Prostate gland (tissue), 2 donors: ENCODE measurements at regions not wholly inside any gene's neighbourhood (a gene's known extent, or its start where the extent isn't known, plus 50 kb on each side); places are given as distances from the start of the nearest gene placed in this dataset.

Experiments used
- POLR2A ChIP-seq: fragments of 450-650 bp; IDR thresholded peaks from one replicate; pipeline ENCODE4 v1.6.1; 2016; ENCODE audit warnings: antibody characterized with exemption, mild to moderate bottlenecking
- POLR2AphosphoS5 ChIP-seq: sonication (generic); formaldehyde crosslinking; IDR thresholded peaks from one replicate; pipeline ENCODE4 v1.6.1; 2017; ENCODE audit warnings: antibody characterized with exemption
- TF ChIP-seq, protein P1 (sequence below), 4 experiments: fragments of 200-600 bp in 2 of 4; fragments of 450-650 bp in 2 of 4; sonication (generic) in 2 of 4; IDR thresholded peaks; 1 replicate in 3 of 4; 2 replicates in 1 of 4; pipeline ENCODE4 v1.5.1; 2016 to 2019; ENCODE audit warnings: antibody characterized with exemption in 4 of 4, mild to moderate bottlenecking in 2 of 4, moderate library complexity in 2 of 4

DNA sequence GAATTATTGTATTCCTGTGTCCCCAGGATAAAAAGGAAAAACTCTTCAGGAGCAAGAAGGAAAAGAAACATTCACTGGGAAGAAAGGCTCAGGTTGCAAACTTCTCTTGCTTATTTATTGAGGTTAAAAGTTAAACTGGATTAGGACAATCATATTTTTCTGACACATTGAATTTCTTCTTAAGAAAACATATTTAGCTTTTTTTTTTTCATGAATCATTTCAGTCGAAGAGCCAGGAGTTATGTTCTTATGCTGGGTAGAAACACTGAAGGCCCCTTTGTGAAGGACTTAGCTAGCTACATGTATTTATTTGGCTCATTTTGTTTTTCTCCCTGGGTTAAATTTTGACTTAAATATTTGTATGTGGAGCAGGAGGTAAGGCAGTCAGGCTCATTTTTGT lies 434.0 kb downstream of the KLF5 start:
- no peak for TF ChIP-seq POLR2AphosphoS5
- TF ChIP-seq, protein P1, sequence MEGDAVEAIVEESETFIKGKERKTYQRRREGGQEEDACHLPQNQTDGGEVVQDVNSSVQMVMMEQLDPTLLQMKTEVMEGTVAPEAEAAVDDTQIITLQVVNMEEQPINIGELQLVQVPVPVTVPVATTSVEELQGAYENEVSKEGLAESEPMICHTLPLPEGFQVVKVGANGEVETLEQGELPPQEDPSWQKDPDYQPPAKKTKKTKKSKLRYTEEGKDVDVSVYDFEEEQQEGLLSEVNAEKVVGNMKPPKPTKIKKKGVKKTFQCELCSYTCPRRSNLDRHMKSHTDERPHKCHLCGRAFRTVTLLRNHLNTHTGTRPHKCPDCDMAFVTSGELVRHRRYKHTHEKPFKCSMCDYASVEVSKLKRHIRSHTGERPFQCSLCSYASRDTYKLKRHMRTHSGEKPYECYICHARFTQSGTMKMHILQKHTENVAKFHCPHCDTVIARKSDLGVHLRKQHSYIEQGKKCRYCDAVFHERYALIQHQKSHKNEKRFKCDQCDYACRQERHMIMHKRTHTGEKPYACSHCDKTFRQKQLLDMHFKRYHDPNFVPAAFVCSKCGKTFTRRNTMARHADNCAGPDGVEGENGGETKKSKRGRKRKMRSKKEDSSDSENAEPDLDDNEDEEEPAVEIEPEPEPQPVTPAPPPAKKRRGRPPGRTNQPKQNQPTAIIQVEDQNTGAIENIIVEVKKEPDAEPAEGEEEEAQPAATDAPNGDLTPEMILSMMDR (IDR thresholded peaks at IDR 0.05), result no peak
- TF ChIP-seq POLR2A, result no peak
